Mesendoderm (in vitro differentiated cells): ENCODE measurements at regions not wholly inside any gene's neighbourhood (a gene's known extent, or its start where the extent isn't known, plus 50 kb on each side); places are given as distances from the start of the nearest gene placed in this dataset.

Experiments
- DNase-seq: peaks from one replicate; pipeline ENCODE4 v3.0.0; 2013
- H2AK5ac ChIP-seq: 2 replicates; pipeline ENCODE4 v1.6.1; 2013; ENCODE audit warnings: low read length, inconsistent platforms
- H2BK120ac ChIP-seq: 2 replicates; pipeline ENCODE4 v1.6.1; 2013; ENCODE audit warnings: low read depth, mild to moderate bottlenecking, low read length, moderate library complexity, mixed read lengths
- H2BK15ac ChIP-seq: replicated peaks from 2 replicates; pipeline ENCODE4 v1.6.1; 2013; ENCODE audit warnings: low read depth, mild to moderate bottlenecking, moderate library complexity
- H2BK5ac ChIP-seq: 2 replicates; pipeline ENCODE4 v1.6.1; 2013; ENCODE audit warnings: low read length, inconsistent platforms
- H3K18ac ChIP-seq: 2 replicates; pipeline ENCODE4 v1.6.1; 2013; ENCODE audit warnings: mild to moderate bottlenecking, low read length, mixed read lengths
- H3K23ac ChIP-seq: one replicate; pipeline ENCODE4 v1.6.1; 2013; ENCODE audit warnings: low read length
- H3K27ac ChIP-seq: 2 replicates; pipeline ENCODE4 v1.5.1; 2013; ENCODE audit warnings: low read depth, mild to moderate bottlenecking, inconsistent platforms, low read length, moderate library complexity
- H3K27me3 ChIP-seq: 2 replicates; pipeline ENCODE4 v1.6.1; 2013; ENCODE audit warnings: low read length, control low read depth, mild to moderate bottlenecking, inconsistent platforms; ENCODE audit not compliant: insufficient read depth, poor library complexity
- H3K36me3 ChIP-seq: 2 replicates; pipeline ENCODE4 v1.6.1; 2013; ENCODE audit warnings: low read length, inconsistent platforms; ENCODE audit not compliant: control insufficient read depth, insufficient read depth
- H3K4ac ChIP-seq: one replicate; pipeline ENCODE4 v1.6.1; 2013; ENCODE audit warnings: low read depth, mild to moderate bottlenecking, low read length, moderate library complexity
- H3K4me1 ChIP-seq: 2 replicates; pipeline ENCODE4 v1.6.1; 2013; ENCODE audit warnings: low read depth, low read length, inconsistent platforms; ENCODE audit not compliant: control insufficient read depth
- H3K4me2 ChIP-seq: 2 replicates; pipeline ENCODE4 v1.6.1; 2013; ENCODE audit warnings: low read length
- H3K4me3 ChIP-seq: 2 replicates; pipeline ENCODE4 v1.5.1; 2013; ENCODE audit warnings: mild to moderate bottlenecking, low read length
- H3K56ac ChIP-seq: one replicate; pipeline ENCODE4 v1.6.1; 2013; ENCODE audit warnings: low read length
- H3K79me1 ChIP-seq: 2 replicates; pipeline ENCODE4 v1.6.1; 2013; ENCODE audit warnings: low read length, inconsistent platforms
- H3K79me2 ChIP-seq: 2 replicates; pipeline ENCODE4 v1.6.1; 2013; ENCODE audit warnings: mild to moderate bottlenecking, low read length; ENCODE audit not compliant: control insufficient read depth, insufficient read depth
- H3K9ac ChIP-seq: 2 replicates; pipeline ENCODE4 v1.6.1; 2013; ENCODE audit warnings: low read length, inconsistent platforms
- H4K5ac ChIP-seq: one replicate; pipeline ENCODE4 v1.6.1; 2013; ENCODE audit warnings: low read length
- H4K8ac ChIP-seq: one replicate; pipeline ENCODE4 v1.6.1; 2013; ENCODE audit warnings: low read depth, mild to moderate bottlenecking, control low read depth, low read length, moderate library complexity
- WGBS: extraction: QIAGEN DNeasy Blood & Tissue Kit; methylation state at CpG from one replicate; pipeline ENCODE4 v1.1.7; 2013; ENCODE audit warnings: low lambda C conversion rate, missing lambda C conversion rate; ENCODE audit not compliant: insufficient coverage; ENCODE audit errors: extremely low coverage; 5-methylcytosine and 5-hydroxymethylcytosine counted together

DNA sequence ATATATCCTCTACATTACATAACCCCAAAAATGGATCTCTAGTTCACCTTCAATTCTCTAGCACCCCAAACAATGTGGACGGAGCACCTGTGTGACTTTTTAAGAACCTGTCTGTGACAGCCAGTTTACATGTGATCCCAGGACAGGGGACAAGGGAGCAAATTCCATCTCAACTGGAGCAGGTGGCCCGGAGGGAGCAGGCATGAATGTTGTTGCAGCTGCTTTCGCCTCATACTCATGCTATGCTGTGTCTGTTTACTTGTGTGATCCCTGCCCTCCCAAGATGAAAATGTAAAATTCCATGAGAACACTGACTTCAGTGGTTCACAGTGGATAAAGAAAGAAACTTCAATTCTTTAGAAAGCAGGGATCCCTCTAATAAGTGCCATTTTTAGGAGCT lies 600.3 kb downstream of the CDH26 start:
- Histone ChIP-seq H3K36me3 (no peaks in the 10 kb centered on the region), H3K27me3 (no peaks in the 10 kb centered on the region), H2AK5ac (no peak overlapping the region), H3K9ac (no peak overlapping the region), H3K23ac (no peak overlapping the region), H4K5ac (no peak overlapping the region), H3K4ac (no peak overlapping the region), H3K27ac (no peak overlapping the region), H3K4me2 (no peak overlapping the region), H2BK5ac (no peak overlapping the region), H3K56ac (no peak overlapping the region), H3K4me1 (no peaks in the 10 kb centered on the region), H2BK120ac (no peak overlapping the region), H2BK15ac (no peak overlapping the region), H3K18ac (no peak overlapping the region), H3K4me3 (no peak overlapping the region), H4K8ac (no peak overlapping the region), H3K79me1 (no peaks in the 10 kb centered on the region), H3K79me2 (no peaks in the 10 kb centered on the region)
- WGBS, result no CpG with 5 or more reads among the region's 3 CpGs
- DNase-seq, result no peak

DNA sequence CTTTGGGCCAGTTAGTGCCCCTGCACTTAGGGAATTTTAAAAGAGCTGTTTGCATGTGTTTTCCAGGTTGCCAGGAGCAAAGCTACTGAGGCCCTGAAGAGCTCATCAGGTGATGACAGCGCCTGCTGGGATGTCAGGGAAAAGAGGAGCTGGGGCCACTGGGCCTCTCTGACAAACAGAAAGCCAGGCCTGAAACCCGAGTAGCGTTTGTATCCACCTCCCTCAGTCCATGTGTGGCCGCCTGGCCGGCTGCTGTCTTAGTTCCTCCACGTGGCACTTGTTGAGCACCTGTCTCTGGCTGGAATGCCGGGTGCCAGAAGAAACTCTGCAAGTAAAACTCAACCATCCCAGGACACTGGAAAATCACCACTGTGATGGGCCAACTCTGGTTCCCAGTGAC lies 601.2 kb downstream of the CDH26 start:
- Histone ChIP-seq H3K27ac (no peak overlapping the region), H2AK5ac (no peak overlapping the region), H2BK5ac (no peak overlapping the region), H3K27me3 (no peaks in the 10 kb centered on the region), H3K56ac (no peak overlapping the region), H4K8ac (no peak overlapping the region), H3K9ac (no peak overlapping the region), H3K4me1 (no peaks in the 10 kb centered on the region), H3K36me3 (no peaks in the 10 kb centered on the region), H3K79me1 (no peaks in the 10 kb centered on the region), H3K18ac (no peak overlapping the region), H3K4me2 (no peak overlapping the region), H3K4ac (no peak overlapping the region), H2BK15ac (no peak overlapping the region), H4K5ac (no peak overlapping the region), H3K23ac (no peak overlapping the region), H2BK120ac (no peak overlapping the region), H3K79me2 (no peaks in the 10 kb centered on the region), H3K4me3 (no peak overlapping the region)
- WGBS, result no CpG with 5 or more reads among the region's 7 CpGs
- peak; percentile 53 for DNase-seq

DNA sequence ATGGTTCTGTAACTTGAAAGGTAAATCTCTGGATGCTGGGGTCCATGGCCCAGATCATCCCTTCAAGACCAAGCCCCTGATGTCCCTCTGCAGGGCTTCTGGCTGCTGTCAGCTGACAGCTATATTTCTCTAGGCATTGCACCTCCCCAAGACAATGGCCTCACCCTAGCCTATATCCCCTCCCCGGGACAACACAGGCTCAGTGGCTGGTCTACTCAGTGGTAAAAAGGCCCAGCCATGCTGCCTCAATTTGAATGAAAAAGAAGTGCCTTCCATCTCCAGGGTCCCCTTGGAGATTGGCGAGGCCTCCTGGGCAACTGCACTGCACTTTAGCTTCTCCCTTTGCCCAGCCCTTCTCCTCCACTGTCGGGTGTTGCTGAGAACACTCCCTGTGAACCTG lies 602.8 kb downstream of the CDH26 start:
- Histone ChIP-seq H3K27me3 (no peaks in the 10 kb centered on the region), H3K4me3 (no peak overlapping the region), H3K56ac (no peak overlapping the region), H3K18ac (no peak overlapping the region), H2BK5ac (no peak overlapping the region), H2BK15ac (no peak overlapping the region), H4K5ac (no peak overlapping the region), H2AK5ac (no peak overlapping the region), H3K36me3 (no peaks in the 10 kb centered on the region), H3K23ac (no peak overlapping the region), H3K4ac (no peak overlapping the region), H3K9ac (no peak overlapping the region), H3K4me1 (no peaks in the 10 kb centered on the region), H3K27ac (no peak overlapping the region), H4K8ac (no peak overlapping the region), H2BK120ac (no peak overlapping the region), H3K4me2 (no peak overlapping the region), H3K79me1 (no peaks in the 10 kb centered on the region), H3K79me2 (no peaks in the 10 kb centered on the region)
- DNase-seq, result no peak
- WGBS, result no CpG with 5 or more reads among the region's 3 CpGs

DNA sequence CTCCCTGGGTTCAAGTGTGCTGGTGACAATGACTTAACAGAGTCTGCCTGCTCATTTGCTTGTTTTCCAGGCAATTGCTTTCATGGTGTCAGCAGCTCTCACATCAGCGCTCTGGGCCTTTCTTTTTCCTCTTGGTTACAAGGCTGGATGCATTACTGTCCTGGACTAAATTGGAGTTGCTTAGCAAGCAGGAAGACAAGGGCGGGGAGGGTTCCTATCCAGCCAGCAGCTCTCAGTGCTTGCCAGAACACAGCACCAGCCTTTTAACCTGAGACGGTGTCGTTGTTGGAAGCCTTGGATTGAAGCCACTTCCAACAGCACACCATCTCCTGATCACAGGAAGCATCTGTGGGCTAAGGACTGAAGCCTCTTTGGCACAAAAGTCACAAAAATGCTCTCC lies 606.9 kb downstream of the CDH26 start:
- Histone ChIP-seq H3K4me2 (no peak overlapping the region), H4K5ac (no peak overlapping the region), H2BK5ac (no peak overlapping the region), H3K56ac (no peak overlapping the region), H2AK5ac (no peak overlapping the region), H3K27me3 (no peaks in the 10 kb centered on the region), H3K18ac (no peak overlapping the region), H2BK120ac (no peak overlapping the region), H3K4me3 (no peak overlapping the region), H4K8ac (no peak overlapping the region), H3K79me2 (no peaks in the 10 kb centered on the region), H3K27ac (no peak overlapping the region), H3K4me1 (no peaks in the 10 kb centered on the region), H2BK15ac (no peak overlapping the region), H3K4ac (no peak overlapping the region), H3K23ac (no peak overlapping the region), H3K9ac (no peak overlapping the region), H3K36me3 (no peaks in the 10 kb centered on the region), H3K79me1 (no peaks in the 10 kb centered on the region)
- no CpG with 5 or more reads among the region's 4 CpGs for WGBS
- no peak for DNase-seq

DNA sequence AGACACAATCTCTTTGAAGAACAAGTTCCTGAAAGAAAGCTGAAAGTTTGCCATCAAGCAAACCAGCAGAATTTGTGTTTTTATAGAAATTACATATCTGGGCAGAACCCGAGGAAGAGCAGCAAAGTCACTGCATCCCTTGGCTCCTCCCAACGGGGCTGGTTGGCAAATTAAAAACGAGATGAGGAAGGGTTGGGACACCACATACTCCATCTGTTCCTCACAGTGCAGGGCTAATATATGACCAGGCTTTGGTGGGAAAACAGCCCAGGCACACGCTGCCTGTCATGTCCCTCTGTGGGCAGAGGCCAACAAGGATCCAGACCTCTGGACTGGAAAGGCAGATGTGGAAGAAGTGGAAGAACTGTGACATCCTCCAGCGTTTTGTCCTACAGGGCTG lies 607.3 kb downstream of the CDH26 start:
- H4K5ac ChIP-seq, result no peak overlapping the region
- H3K79me2 ChIP-seq, result no peaks in the 10 kb centered on the region
- no peak overlapping the region for H3K9ac ChIP-seq
- H3K27me3 ChIP-seq, result no peaks in the 10 kb centered on the region
- H3K56ac ChIP-seq, result no peak overlapping the region
- H2BK15ac ChIP-seq, result no peak overlapping the region
- no peak overlapping the region for H3K4ac ChIP-seq
- H3K4me3 ChIP-seq, result no peak overlapping the region
- H2BK120ac ChIP-seq, result no peak overlapping the region
- H3K4me1 ChIP-seq, result no peaks in the 10 kb centered on the region
- H4K8ac ChIP-seq, result no peak overlapping the region
- no peaks in the 10 kb centered on the region for H3K79me1 ChIP-seq
- no peak for DNase-seq
- no peak overlapping the region for H3K18ac ChIP-seq
- WGBS, result no CpG with 5 or more reads among the region's 5 CpGs
- no peak overlapping the region for H3K23ac ChIP-seq
- no peak overlapping the region for H2BK5ac ChIP-seq
- H3K27ac ChIP-seq, result no peak overlapping the region
- H3K4me2 ChIP-seq, result no peak overlapping the region
- no peaks in the 10 kb centered on the region for H3K36me3 ChIP-seq
- H2AK5ac ChIP-seq, result no peak overlapping the region

DNA sequence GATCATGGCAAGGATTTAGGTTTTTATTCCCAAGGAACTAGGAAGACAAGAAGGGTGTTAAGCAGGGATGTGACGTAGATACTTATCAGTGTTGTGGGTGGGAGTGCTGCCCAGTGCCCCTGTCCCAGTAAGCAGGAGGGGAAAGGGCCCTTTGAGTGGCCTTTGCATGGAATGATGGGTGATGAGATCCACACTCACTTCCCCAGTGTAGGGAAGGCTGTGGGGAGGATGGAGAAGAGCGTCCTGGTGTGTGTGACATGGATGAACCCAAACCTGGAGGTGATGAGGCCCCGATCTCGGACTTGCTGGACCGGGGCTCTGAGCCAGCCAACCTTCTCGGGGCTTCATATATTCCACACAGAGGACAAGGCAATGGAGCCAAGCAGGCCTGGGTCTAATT lies 610.9 kb downstream of the CDH26 start:
- H3K4me2 ChIP-seq, result no peak overlapping the region
- H3K79me2 ChIP-seq, result no peaks in the 10 kb centered on the region
- no peak overlapping the region for H3K27ac ChIP-seq

More for the DNA sequence above, 610.9 kb downstream of the CDH26 start:
- no peak overlapping the region for H3K18ac ChIP-seq
- DNase-seq, result no peak
- H2BK5ac ChIP-seq, result no peak overlapping the region
- H4K5ac ChIP-seq, result no peak overlapping the region
- no peak overlapping the region for H2BK15ac ChIP-seq
- H3K36me3 ChIP-seq, result no peaks in the 10 kb centered on the region
- H3K23ac ChIP-seq, result no peak overlapping the region
- WGBS, result no CpG with 5 or more reads among the region's 6 CpGs
- H3K4me3 ChIP-seq, result no peak overlapping the region
- H2AK5ac ChIP-seq, result no peak overlapping the region
- H3K9ac ChIP-seq, result no peak overlapping the region
- H3K4ac ChIP-seq, result no peak overlapping the region
- no peak overlapping the region for H2BK120ac ChIP-seq
- no peaks in the 10 kb centered on the region for H3K27me3 ChIP-seq
- no peak overlapping the region for H3K56ac ChIP-seq
- H4K8ac ChIP-seq, result no peak overlapping the region
- no peaks in the 10 kb centered on the region for H3K4me1 ChIP-seq
- H3K79me1 ChIP-seq, result no peaks in the 10 kb centered on the region
